Activated naive CD8-positive, alpha-beta T cell treated with anti-CD3 and anti-CD28 coated beads, Interleukin-2, amount 50 U/mL, for 16 hours (primary cell): ENCODE measurements at regions not wholly inside any gene's neighbourhood (a gene's known extent, or its start where the extent isn't known, plus 50 kb on each side); places are given as distances from the start of the nearest gene placed in this dataset.
"Not testable (repeated sequence)": the region's sequence is repeated elsewhere in the genome, so short reads cannot be mapped to it uniquely, and the experiment has no call there.

ENCODE experiments used
- DNase-seq: peaks from one replicate; pipeline ENCODE4 v3.0.0-alpha.2; 2020; ENCODE audit warnings: low read depth, low spot score

- no peak for DNase-seq
Measured at GRCh38 chr7:149565096-149565382, 67.4 kb upstream of the ZNF746 start.

- DNase-seq: no peak
Measured at GRCh38 chr7:149564340-149565095, 66.9 kb upstream of the ZNF746 start.

- DNase-seq: no peak
Measured at GRCh38 chr7:149562602-149563001, 65.0 kb upstream of the ZNF746 start.

GRCh38 chr7:149561072-149561471 is 63.5 kb upstream of the ZNF746 start:
- DNase-seq: no peak

GRCh38 chr7:149559711-149560110 is 62.1 kb upstream of the ZNF746 start:
- no peak for DNase-seq

- no peak for DNase-seq
Measured at GRCh38 chr7:149558149-149558861, 60.7 kb upstream of the ZNF746 start.

- not testable (repeated sequence) for DNase-seq
Measured at GRCh38 chr7:149556525-149556924, 58.9 kb upstream of the ZNF746 start.

GRCh38 chr7:149554821-149555220 is 57.2 kb upstream of the ZNF746 start:
- DNase-seq: not testable (repeated sequence)

- DNase-seq: not testable (repeated sequence)
Measured at GRCh38 chr7:149553991-149554390, 56.4 kb upstream of the ZNF746 start.

GRCh38 chr7:149552799-149553198 is 55.2 kb upstream of the ZNF746 start:
- DNase-seq: no peak
